Activated CD4-positive, CD25-positive, alpha-beta regulatory T cell treated with anti-CD3 and anti-CD28 coated beads, Interleukin-2, amount 50 U/mL, for 72 hours (primary cell): ENCODE measurements at regions not wholly inside any gene's neighbourhood (a gene's known extent, or its start where the extent isn't known, plus 50 kb on each side); places are given as distances from the start of the nearest gene placed in this dataset.
A peak's percentile ranks its signal among the peaks of the same experiment; 100 is the strongest.

Experiments
- DNase-seq: peaks from one replicate; pipeline ENCODE4 v3.0.0; 2021

DNA sequence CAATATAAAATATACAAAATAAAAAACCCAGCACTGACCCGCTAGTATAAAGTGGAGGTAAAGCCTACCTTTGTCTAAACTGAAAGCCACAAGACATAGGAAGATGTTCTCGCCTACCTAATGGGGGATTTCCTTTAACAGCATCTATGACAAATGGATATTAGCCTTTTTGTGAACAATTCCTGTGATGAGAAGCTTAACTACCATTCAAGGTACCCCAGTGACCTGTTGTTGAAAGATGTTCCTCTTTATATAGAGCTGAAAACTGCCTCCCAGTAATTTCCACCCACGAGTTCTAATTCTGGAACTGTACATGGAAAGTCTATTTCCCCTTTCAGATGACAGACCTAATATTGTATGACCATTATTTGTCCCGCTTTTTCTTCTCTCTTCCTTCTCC, 109.8 kb upstream of the RASGRP1 start:
- no peak for DNase-seq

GRCh38 chr15:38678281-38678680, 113.7 kb upstream of the RASGRP1 start:
- DNase-seq, result no peak

GRCh38 chr15:38680775-38681174, 116.2 kb upstream of the RASGRP1 start:
- no peak for DNase-seq

GRCh38 chr15:38682363-38682762, 117.7 kb upstream of the RASGRP1 start:
- no peak for DNase-seq

DNA sequence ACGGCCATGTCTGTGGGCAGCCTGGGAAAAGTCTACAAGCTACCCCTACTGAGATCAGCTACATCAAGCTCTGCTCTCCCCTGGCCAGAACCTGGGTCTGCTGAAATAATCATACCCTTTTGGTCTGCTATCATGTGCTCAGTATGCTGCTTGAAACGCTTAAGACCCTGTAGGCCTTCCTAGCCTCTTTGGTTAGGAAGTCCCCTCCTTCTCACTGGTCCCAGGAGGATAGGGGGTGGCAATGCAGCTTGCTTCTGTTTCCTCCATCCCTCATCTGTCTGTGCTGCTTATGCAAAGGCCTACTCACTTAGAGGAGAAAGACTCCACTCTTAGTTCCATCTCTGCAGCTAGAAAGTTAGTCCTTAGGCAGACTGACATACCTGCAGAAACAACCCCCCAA, 118.2 kb upstream of the RASGRP1 start:
- no peak for DNase-seq

DNA sequence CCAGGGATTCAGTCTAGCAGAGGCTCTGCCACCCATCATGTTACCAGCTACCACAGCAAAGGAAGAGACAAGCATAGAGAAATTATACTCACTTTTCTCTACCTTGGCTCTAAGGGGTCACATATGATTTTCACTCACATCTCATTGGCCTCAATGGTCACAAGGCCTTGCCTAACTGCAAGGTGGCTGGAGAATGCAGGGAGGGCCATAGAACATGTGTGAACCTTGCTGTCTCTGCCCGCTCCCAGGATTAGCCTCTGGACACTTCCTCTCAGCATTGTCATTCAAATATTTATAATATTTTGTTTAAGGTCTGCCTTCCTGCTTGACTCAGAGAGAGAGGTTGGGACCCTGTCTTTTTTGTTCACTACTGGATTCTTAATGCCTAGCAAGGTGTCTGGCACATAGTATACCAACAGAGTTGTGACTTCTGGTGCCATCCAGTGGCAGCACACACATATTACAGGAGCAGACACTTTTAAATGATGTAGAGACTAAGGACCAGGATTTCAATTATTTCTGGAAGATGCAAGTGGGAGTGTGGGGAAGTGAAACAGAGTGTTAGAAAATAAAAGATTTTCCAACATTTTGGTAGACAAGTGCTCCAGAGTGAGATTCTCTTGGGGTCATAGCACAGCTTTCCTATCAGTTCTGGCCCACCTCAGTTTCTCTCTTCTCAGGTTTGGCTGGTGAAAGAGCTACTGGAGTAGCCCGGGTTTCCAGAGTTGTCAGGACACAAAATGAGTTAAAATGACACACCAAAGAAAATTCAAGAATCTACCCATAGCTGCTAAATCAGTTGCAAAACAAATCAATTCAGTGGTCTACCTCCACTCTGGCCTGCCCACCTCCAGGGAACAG, 119.0 kb upstream of the RASGRP1 start:
- peak; percentile 66 for DNase-seq

GRCh38 chr15:38684440-38685010, 119.9 kb upstream of the RASGRP1 start:
- no peak for DNase-seq

DNA sequence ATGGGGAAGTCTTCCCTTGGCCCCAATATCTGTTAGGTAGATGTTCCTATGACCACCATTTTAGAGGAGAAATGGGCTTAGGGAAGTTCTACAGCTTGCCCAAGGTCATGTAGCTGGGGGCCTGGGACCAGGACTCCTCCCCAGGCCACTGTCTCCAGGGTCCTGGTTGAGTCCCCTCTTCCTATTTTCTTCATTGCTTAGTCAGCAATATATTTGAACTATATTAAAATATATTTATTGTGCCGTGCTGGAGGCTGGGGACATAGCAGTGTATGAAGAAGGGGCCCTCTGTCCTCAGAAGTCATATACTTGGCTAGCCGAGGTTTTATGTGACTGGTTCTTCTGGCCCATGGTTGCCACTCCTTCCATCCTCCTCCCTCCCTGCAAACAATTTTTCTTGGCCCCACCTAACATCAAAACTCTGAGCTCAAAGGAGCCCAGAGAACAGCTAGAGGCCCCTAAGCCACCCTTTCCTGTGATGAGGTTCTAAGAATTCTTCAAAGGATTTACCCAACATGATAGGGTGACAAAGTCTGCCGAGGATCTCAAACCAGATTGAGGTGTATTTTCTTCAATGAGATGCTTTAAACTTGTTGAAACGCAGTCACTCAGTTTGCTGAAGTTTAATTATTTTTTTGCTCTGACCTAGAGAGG, 121.2 kb upstream of the RASGRP1 start:
- no peak for DNase-seq

DNA sequence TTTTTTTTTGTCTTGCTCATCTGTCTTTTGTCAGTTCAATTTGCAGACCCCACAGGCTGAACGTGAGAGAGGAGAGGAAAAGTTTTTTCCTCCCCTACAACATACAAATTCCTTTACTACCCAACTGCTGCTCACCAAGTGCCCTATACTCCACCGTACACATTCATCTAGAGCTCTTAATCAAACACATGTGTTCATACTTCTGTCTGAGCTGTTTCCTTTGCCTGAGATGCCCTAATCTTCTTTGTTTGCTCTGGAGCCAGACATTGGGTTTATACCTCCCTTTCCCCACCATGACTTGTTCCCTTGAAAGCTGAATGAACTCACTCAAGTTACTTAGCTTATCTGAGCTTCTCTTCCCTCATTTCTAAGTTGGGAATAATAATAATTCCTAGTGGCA, 122.7 kb upstream of the RASGRP1 start:
- DNase-seq, result no peak

DNA sequence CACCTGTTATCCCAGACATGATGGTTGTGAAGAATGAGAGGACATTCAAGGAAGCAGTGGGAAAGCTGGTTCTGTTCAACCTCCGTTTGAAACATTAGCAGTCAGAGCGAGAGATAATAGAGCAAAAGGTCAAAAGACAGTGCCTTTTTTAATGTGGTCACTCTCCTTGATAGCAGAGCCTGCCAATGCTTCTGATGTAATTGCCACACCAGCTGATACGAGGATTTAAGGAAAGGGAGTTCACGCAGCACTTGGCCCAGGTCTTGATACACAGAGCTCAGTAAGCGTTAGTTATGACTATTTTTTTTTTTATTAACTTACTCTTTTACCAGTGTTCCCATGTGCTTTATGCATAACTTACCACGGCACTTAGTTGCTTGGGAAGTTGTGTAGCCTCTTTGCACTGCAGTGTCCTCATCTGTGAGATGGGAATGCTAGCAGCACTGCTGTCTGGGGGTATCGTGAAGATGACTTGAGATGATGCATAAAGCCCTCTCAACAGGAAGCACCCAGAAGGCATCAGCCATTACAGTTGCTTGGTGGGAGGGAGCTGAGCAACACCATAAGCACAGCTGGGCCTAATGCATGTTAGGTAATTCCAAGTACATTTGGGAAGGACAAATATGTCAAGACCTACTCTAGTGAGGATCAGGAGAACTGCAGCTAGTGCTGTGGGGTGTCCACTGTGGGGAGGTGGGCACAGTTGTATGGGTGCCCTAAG, 123.3 kb upstream of the RASGRP1 start:
- DNase-seq, result no peak

DNA sequence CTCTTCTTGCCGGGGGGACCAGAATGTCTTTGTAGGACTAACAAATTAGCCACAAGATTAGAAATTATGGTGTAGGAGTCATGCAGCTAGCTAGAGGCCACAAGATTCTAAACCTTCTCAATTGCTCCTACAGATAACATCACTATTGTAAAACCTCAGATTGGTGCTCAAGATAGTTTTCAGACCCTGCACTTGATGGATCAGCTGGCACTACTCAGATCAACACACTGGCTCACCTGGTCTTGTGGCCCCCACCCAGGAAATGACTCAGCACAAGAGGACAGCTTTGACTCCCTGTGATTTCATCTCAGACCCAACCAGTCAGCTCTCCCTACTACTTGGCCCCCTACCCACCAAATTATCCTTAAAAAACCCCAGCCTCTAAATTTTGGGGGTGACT, 124.1 kb upstream of the RASGRP1 start:
- DNase-seq, result peak; percentile 59

DNA sequence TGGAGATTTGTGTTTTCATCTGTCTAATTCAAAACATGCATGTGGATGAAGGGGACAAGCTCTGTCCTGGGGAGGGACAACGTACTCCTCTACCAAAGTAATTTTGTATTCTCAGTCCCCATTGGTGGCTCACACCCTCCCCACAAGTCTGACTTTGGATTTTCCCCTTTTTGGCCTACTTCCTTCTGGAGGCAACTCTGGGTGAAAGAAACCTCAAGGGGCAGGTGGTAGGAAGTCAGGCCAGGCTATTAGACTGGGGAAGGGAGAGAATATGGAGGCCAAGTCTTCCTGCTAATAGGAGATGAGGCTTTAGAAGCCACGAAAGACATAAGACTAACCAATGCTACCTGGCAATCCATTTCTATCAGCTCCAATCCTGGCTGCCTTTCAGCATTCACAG, 124.9 kb upstream of the RASGRP1 start:
- no peak for DNase-seq

DNA sequence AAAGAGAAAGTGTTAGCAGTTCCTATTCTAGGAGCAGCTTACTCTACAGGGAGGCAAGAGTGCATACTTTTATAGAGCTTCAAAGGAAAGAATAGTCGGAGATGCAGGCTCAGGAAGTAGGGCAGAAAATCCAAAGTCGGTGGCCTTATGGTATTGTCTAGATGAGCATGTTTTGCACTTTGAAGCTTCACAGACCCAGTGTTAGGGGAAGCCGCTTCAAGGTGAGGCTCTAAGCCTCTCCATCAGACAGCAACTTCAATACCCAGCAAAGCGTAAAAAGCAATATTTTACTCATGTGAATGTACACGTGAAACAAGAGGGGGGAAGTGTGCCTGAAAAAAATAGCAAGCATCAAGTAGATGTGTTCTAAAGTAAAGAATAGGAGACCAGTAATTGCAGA, 125.6 kb upstream of the RASGRP1 start:
- no peak for DNase-seq

DNA sequence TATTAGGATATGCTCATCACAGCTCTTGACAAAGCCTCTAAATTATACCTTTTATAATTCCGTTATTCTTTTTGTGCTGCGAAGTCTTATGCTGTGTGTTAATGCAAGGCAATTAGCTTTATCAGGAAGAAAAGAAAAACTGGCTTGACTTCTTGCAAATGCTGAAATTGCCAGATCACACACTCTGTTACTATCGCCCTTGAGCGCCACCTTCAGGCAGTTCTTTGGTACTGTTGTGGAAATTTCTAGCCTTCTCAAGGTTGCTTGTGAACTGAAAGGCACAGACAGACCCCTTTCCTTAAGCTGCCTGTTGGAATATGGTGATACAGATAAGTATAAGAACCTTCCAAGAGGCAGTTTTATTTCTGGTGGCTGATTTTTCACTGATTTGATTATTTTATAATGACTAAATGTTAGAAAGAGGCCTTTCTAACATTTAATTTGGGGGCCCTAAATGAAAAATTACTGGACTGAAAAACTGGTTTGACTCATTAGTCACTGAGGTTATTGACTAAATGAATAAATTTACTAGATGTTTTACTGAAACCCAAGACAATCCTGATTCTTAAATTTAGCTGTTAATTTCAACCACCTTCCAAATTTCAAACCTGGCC, 126.2 kb upstream of the RASGRP1 start:
- peak; percentile 78 for DNase-seq

GRCh38 chr15:38691377-38691776, 126.8 kb upstream of the RASGRP1 start:
- no peak for DNase-seq

GRCh38 chr15:38691965-38692788, 127.6 kb upstream of the RASGRP1 start:
- no peak for DNase-seq

DNA sequence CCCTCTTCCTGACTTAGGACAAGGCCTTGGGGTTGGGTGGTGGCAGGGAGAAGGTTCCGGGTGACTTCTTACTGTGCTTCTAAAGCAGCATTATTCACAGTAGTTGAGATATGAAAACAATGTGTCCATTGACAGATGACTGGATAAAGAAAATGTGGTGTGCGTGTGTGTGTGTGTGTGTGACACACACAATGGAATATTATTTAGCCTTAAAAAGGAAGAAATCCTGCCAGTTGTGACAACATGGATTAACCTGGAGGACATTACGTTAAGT, 128.1 kb upstream of the RASGRP1 start:
- no peak for DNase-seq

DNA sequence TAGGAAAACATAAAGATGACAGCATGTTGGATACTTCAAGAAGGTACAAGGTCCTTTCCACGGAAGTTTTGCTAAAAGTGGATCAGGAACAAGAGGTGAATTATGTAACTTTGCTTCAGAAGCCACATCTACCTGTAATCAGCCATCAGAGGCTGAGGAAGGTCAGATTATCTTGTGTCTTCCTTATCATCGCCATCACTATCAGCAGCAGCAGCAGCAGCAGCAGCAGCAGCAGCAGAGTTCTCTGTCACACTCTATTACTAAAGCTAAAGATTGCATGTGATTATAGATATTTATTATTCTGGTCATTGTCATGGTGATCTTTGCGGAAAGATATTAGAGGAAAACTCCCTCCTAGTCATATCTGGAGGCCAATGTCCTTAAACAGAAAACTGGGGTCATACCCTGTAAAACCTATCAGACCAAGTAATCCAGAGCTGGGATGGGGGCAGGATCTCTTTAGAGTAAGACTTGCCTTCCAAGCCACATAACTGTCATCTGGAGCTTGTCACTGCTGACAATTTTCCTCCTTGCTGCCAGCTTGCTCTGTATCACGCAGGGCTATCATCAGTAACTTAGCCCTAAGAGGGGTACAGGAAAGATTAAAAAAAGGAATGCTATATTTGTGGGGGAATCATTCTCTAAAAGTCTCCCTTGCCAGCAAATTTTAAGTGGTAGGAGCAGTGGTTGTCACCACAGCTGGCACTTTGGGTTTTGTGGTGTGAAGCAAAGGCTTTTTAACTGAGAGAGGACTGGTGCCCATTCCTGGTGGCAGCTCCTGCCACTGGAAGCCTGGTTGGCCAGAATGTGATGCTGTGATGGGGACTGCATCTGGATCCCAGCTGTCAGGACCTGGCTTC, 130.9 kb upstream of the RASGRP1 start:
- DNase-seq, result no peak

GRCh38 chr15:38696109-38696727, 131.6 kb upstream of the RASGRP1 start:
- DNase-seq, result peak; percentile 67

- no peak for DNase-seq
Measured at GRCh38 chr15:38696790-38697495, 132.3 kb upstream of the RASGRP1 start.
